DMS 273 (cell line): ENCODE measurements at regions not wholly inside any gene's neighbourhood (a gene's known extent, or its start where the extent isn't known, plus 50 kb on each side); places are given as distances from the start of the nearest gene placed in this dataset.
"Not testable (repeated sequence)": the region's sequence is repeated elsewhere in the genome, so short reads cannot be mapped to it uniquely, and the experiment has no call there.

ENCODE experiments used
- DNase-seq: peaks from one replicate; lab custom pipeline; 2025; ENCODE audit not compliant: unreplicated experiment; lab: John Stamatoyannopoulos, UW

- peak; percentile 25 for DNase-seq
Measured at GRCh38 chr2:62335612-62336011, 139.7 kb downstream of the B3GNT2 start.

GRCh38 chr2:62334440-62335058, 138.6 kb downstream of the B3GNT2 start:
- DNase-seq, result no peak

- peak; percentile 64 for DNase-seq
Measured at GRCh38 chr2:62334009-62334408, 138.1 kb downstream of the B3GNT2 start.

GRCh38 chr2:62330959-62331358, 135.0 kb downstream of the B3GNT2 start:
- no peak for DNase-seq

DNA sequence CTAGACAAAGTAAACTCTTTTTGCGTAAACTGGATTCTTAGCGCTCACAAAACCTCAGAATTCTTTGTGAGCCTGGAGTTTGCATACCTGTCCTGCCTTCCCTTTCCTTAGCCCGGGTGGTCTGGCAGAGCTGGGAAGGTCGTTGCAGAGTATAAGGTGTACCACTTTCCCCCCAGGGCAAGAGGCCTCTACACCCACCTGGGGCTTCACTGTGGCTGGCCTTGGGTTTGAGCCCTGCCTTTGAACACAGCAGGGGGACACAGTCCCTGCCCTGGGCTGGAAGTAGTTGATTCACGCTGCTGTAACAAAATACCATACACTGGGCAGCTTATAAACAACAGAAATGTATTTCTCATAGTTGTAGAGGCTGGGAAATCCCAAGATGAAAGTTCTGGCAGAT, 133.9 kb downstream of the B3GNT2 start:
- DNase-seq, result no peak

- DNase-seq, result no peak
Measured at GRCh38 chr2:62326735-62327134, 130.8 kb downstream of the B3GNT2 start.

- DNase-seq, result no peak
Measured at GRCh38 chr2:62325398-62325797, 129.5 kb downstream of the B3GNT2 start.

DNA sequence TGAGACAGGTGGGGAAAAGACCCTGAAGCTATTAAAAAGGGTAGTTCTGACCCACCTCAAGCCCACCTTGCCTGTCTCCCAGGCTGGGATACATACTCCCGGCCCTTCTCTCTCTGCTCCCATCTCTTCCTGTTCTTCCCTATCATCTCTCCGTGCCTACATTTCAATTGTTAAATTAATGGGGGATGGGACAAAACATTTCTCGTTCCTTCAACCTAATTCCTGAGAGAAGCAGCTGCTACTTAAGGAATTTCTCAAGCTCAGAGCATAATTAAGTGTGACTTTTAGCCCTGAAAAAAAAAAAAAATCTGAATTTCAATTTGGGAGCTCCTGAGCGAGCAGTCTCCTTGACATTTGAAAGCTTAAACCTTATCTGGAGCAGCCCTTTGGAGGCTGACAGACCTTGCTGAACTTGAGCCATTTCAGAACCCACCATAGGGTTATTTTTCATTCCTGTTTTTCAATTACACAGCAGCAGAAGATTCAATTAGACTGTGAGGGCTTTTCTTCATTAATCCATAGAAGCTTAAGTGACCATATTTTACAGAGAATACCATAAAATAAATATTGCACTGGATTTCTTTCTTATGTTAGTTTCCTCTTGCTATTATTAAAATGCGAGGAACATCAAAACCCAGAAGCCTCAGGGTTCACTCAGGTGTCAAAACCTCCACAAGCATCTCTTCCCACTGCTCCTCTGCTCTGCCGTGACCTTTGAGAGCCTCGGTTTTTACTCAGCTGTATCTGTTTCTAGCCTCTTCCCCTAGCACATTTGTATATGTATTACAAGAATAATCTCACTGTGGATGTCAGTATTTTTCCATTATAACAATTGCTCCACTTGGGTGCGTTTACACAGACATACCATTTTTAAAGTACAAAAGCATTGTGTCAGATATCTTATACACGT, 125.7 kb downstream of the B3GNT2 start:
- DNase-seq, result no peak

GRCh38 chr2:62320657-62321357, 124.9 kb downstream of the B3GNT2 start:
- DNase-seq, result no peak

- DNase-seq, result not testable (repeated sequence)
Measured at GRCh38 chr2:62320137-62320536, 124.2 kb downstream of the B3GNT2 start.

- DNase-seq, result no peak
Measured at GRCh38 chr2:62319070-62319469, 123.2 kb downstream of the B3GNT2 start.

DNA sequence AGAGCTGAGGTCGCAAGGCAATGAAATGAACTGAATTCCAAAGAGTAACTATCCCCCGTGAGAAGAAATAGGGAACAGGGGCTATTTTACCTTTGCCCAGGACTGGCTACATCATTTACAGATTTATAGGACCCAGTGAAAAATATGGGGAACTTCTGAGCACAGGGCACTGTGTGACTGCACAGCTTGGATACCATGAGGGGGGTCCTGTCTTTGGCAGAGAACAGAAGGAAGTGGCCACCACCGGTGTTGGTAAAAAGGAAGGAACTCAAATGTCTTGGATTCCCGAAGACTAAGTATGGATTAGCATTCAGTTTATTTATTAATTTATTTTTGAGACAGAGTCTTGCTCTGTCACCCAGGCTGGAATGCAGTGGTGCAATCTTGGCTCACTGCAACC, 119.6 kb downstream of the B3GNT2 start:
- no peak for DNase-seq

DNA sequence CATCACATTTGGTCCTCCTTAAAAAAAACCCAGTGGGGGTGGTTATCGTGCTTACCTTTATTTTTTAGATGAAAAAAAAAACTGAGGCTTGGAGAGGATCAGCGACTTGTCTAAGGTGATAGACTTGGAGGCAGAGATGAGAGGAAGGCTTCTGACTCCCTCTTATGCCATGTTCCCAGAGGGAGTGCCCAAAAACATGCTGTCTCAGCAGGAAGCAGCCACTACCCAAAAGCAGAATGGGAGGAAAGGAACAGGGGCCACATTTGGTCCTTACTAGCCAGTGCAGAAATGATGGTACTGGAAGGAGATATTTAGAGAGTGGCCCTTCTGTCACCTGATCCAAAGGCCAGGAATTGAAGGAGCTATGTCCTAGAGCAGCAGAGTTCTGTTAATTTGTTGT, 118.4 kb downstream of the B3GNT2 start:
- no peak for DNase-seq

GRCh38 chr2:62313449-62314227, 117.7 kb downstream of the B3GNT2 start:
- DNase-seq, result no peak

DNA sequence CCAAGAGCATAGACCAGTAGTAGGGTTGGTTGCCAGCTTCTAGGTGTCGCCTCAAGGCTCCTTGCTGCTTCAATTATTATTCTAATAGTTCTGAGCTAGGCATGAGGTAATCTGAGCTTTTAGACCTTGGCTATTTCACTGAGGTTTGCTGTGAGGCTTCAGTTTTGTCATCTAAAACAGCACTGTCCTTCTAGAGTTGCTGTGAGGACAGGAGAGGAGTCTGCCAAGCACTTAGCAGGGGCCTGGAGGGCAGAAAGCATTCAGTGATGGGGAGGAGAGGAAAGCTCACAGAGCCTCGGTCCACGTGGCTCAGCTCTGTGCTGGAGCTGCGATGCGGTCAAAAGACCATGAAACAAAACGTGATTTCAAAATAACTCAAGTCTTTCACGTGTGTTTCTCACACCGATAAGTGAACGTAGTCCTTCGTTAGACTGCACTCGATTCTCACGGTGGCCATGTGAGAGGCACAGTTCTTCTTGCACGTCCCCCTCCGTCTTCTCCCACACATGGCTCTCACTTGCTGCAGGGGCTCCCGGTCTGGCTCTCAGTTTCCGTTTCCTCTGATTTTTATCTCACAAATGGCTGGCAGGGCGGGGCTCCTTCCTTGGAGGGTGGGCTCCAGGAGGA, 113.7 kb downstream of the B3GNT2 start:
- DNase-seq, result no peak

- no peak for DNase-seq
Measured at GRCh38 chr2:62309081-62309464, 113.2 kb downstream of the B3GNT2 start.

- DNase-seq, result no peak
Measured at GRCh38 chr2:62307469-62308389, 111.8 kb downstream of the B3GNT2 start.

GRCh38 chr2:62306751-62307468, 111.0 kb downstream of the B3GNT2 start:
- peak; percentile 88 for DNase-seq
